Adrenal gland (tissue), 5 donors: ENCODE measurements at regions not wholly inside any gene's neighbourhood (a gene's known extent, or its start where the extent isn't known, plus 50 kb on each side); places are given as distances from the start of the nearest gene placed in this dataset.

Source experiments
- POLR2A ChIP-seq, 2 donors: fragments of 450-650 bp; IDR thresholded peaks; one replicate each; pipeline ENCODE4 v1.6.1; 2017; ENCODE audit warnings: antibody characterized with exemption in 2 of 2, mild to moderate bottlenecking in 2 of 2, moderate library complexity in 1 of 2
- TF ChIP-seq, protein P1 (sequence below), 6 experiments: fragments of 450-650 bp in 4 of 6; fragments of 200-600 bp in 2 of 6; sonication (generic) in 1 of 6; IDR thresholded peaks; 1 replicate in 5 of 6; 2 replicates in 1 of 6; pipeline versions ENCODE4 v1.5.1 to v1.8.0; 2016 to 2021; ENCODE audit warnings: antibody characterized with exemption in 6 of 6, mild to moderate bottlenecking in 2 of 6, moderate library complexity in 1 of 6
- donor health status: DM: no; HTN: no; CAD: no.

- TF ChIP-seq, protein P1, sequence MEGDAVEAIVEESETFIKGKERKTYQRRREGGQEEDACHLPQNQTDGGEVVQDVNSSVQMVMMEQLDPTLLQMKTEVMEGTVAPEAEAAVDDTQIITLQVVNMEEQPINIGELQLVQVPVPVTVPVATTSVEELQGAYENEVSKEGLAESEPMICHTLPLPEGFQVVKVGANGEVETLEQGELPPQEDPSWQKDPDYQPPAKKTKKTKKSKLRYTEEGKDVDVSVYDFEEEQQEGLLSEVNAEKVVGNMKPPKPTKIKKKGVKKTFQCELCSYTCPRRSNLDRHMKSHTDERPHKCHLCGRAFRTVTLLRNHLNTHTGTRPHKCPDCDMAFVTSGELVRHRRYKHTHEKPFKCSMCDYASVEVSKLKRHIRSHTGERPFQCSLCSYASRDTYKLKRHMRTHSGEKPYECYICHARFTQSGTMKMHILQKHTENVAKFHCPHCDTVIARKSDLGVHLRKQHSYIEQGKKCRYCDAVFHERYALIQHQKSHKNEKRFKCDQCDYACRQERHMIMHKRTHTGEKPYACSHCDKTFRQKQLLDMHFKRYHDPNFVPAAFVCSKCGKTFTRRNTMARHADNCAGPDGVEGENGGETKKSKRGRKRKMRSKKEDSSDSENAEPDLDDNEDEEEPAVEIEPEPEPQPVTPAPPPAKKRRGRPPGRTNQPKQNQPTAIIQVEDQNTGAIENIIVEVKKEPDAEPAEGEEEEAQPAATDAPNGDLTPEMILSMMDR (IDR thresholded peaks at IDR 0.05) = no peak
- no peak for TF ChIP-seq POLR2A (IDR thresholded peaks at IDR 0.05)
These were observed 933.9 kb downstream of the ADGRL3 start for GRCh38 chr4:62133977-62134376.
